AG04449 (cell line): ENCODE measurements at regions not wholly inside any gene's neighbourhood (a gene's known extent, or its start where the extent isn't known, plus 50 kb on each side); places are given as distances from the start of the nearest gene placed in this dataset.

Source experiments
- CTCF ChIA-PET: fragments of 350-600 bp; formaldehyde crosslinking; extraction: SDS; loops from one replicate; lab custom pipeline; 2021; ENCODE audit warnings: antibody characterized with exemption; lab: Yijun Ruan, JAX
- POLR2A ChIA-PET: fragments of 400-600, 350-600 bp; formaldehyde crosslinking; extraction: SDS; loops from one replicate; lab custom pipeline; 2020; ENCODE audit warnings: antibody characterized with exemption, inconsistent platforms; lab: Yijun Ruan, JAX
- DNase-seq: peaks from one replicate; pipeline ENCODE4 v3.0.0-alpha.2; 2010; ENCODE audit warnings: low read depth, low spot score
- H3K4me3 ChIP-seq: 2 replicates; pipeline ENCODE4 v1.5.1; 2011; ENCODE audit warnings: low read depth, mild to moderate bottlenecking, control low read depth, low read length
- TF ChIP-seq, protein P1 (sequence below): IDR thresholded peaks from one replicate; pipeline ENCODE4 v1.5.1; 2011; ENCODE audit warnings: mild to moderate bottlenecking, moderate library complexity, low read length, control low read depth, inconsistent platforms; ENCODE audit not compliant: insufficient read depth; ENCODE audit errors: missing control alignments

- TF ChIP-seq, protein P1, sequence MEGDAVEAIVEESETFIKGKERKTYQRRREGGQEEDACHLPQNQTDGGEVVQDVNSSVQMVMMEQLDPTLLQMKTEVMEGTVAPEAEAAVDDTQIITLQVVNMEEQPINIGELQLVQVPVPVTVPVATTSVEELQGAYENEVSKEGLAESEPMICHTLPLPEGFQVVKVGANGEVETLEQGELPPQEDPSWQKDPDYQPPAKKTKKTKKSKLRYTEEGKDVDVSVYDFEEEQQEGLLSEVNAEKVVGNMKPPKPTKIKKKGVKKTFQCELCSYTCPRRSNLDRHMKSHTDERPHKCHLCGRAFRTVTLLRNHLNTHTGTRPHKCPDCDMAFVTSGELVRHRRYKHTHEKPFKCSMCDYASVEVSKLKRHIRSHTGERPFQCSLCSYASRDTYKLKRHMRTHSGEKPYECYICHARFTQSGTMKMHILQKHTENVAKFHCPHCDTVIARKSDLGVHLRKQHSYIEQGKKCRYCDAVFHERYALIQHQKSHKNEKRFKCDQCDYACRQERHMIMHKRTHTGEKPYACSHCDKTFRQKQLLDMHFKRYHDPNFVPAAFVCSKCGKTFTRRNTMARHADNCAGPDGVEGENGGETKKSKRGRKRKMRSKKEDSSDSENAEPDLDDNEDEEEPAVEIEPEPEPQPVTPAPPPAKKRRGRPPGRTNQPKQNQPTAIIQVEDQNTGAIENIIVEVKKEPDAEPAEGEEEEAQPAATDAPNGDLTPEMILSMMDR, result no peak
- ChIA-PET POLR2A (no interaction called here), CTCF (interaction anchor here (1.4 kb wide), 1 partner anchor 59 kb away, joined by 3 read pairs; no protein-coding TSS in a partner anchor)
- no peak overlapping the region for H3K4me3 ChIP-seq
- no peak for DNase-seq
Observed at GRCh38 chr21:45351061-45351460, 53.9 kb upstream of the COL18A1 start.

GRCh38 chr21:45351526-45352275, 53.3 kb upstream of the COL18A1 start:
- no peak overlapping the region for H3K4me3 ChIP-seq
- DNase-seq, result no peak
- TF ChIP-seq, protein P1, result no peak
- CTCF ChIA-PET, result no interaction called here
- POLR2A ChIA-PET, result no interaction called here

DNA sequence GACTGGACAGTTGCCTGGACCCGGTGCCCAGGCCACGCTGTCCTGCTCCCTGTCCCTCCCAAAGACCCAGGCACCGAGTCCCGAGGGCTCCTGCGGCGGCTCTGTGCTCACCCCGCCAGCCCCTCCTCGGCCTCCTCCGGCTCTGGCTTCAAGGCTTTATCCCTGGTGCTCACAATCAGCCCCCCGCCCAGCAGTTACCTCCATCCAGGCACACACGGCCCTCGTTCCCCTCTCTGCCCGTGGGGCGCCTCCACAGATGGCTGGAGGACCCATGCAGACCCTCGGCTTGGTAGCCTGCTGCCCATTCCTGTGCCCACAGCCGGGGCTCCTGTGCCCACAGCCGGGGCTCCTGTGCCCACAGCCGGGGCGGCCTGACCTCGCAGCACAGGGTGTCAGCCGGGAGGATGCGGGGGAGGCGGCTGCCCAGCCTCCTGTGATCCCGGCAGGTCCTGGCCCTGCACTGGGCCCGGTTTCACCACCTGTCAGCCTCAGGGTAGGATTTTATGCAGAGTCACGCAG, 52.3 kb upstream of the COL18A1 start:
- TF ChIP-seq, protein P1, result no peak
- ChIA-PET POLR2A (no interaction called here), CTCF (no interaction called here)
- no peak overlapping the region for H3K4me3 ChIP-seq
- DNase-seq, result no peak

DNA sequence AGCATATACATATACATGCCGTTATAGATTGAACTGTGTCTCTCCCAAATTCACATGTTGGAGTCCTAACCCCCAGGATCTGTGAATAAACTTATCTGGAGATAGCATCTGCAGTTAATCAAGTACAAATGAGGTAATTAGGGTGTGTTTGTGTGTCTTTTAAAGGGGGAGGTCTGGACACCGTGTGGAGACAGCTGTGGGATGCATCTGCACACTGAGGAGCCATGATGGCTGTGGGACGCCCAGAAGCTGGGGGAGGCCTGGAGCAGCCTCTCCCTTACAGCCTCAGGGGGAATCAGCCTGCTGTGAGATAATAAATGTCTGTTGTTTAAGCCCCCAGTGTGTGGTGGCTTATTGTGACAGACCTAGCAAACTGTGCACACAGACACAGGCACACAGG, 51.8 kb upstream of the COL18A1 start:
- DNase-seq, result no peak
- ChIA-PET POLR2A (no interaction called here), CTCF (no interaction called here)
- no peak overlapping the region for H3K4me3 ChIP-seq
- TF ChIP-seq, protein P1, result no peak

DNA sequence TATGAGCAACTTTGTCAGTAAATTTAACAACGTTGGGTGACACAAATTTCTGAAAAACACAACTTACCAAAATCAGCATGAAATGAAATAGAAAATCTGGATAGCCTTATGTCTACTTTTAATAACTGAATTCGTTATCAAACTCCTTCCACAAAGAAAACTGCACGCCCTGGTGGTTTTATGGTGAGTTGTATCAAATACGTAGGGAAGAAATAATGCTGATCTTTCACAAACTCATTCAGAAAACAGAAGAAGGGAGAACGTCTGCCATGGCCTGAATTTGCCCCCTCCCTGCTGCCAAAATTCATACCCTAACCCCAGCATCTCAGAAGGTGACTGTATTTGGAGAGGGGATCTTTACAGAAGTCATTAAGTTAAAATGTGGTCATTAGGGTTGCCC, 50.0 kb upstream of the COL18A1 start:
- TF ChIP-seq, protein P1, result no peak
- DNase-seq, result no peak
- POLR2A ChIA-PET, result no interaction called here
- CTCF ChIA-PET, result no interaction called here
- H3K4me3 ChIP-seq, result no peak overlapping the region
